Body of pancreas (tissue), 4 donors: ENCODE measurements at regions not wholly inside any gene's neighbourhood (a gene's known extent, or its start where the extent isn't known, plus 50 kb on each side); places are given as distances from the start of the nearest gene placed in this dataset.

Experiments
- POLR2A ChIP-seq, 3 donors: fragments of 450-650 bp; IDR thresholded peaks; one replicate each; pipeline ENCODE4 v1.6.1; 2016; ENCODE audit warnings: antibody characterized with exemption in 3 of 3, mild to moderate bottlenecking in 2 of 3
- TF ChIP-seq, protein P1 (sequence below), 7 experiments: fragments of 450-650 bp in 4 of 7; fragments of 200-600 bp in 3 of 7; sonication (generic) in 3 of 7; IDR thresholded peaks; one replicate each; pipeline ENCODE4 v1.5.1; 2016 to 2019; ENCODE audit warnings: antibody characterized with exemption in 7 of 7

GRCh38 chrX:13374364-13374763 is 54.5 kb upstream of the ATXN3L start:
- TF ChIP-seq, protein P1, sequence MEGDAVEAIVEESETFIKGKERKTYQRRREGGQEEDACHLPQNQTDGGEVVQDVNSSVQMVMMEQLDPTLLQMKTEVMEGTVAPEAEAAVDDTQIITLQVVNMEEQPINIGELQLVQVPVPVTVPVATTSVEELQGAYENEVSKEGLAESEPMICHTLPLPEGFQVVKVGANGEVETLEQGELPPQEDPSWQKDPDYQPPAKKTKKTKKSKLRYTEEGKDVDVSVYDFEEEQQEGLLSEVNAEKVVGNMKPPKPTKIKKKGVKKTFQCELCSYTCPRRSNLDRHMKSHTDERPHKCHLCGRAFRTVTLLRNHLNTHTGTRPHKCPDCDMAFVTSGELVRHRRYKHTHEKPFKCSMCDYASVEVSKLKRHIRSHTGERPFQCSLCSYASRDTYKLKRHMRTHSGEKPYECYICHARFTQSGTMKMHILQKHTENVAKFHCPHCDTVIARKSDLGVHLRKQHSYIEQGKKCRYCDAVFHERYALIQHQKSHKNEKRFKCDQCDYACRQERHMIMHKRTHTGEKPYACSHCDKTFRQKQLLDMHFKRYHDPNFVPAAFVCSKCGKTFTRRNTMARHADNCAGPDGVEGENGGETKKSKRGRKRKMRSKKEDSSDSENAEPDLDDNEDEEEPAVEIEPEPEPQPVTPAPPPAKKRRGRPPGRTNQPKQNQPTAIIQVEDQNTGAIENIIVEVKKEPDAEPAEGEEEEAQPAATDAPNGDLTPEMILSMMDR (IDR thresholded peaks at IDR 0.05) = no peak
- no peak for TF ChIP-seq POLR2A (IDR thresholded peaks at IDR 0.05)
